ENCODE measurements at regions not wholly inside any gene's neighbourhood (a gene's known extent, or its start where the extent isn't known, plus 50 kb on each side); places are given as distances from the start of the nearest gene placed in this dataset.
A peak's percentile ranks its signal among the peaks of the same experiment; 100 is the strongest.
"Not testable (repeated sequence)": the region's sequence is repeated elsewhere in the genome, so short reads cannot be mapped to it uniquely, and the experiment has no call there.

GRCh38 chr3:168956076-168956475, 707.4 kb downstream of the MECOM start:
- 80% methylated on average over 5 of the region's 8 CpGs for WGBS (ENCODE audit: insufficient coverage, low lambda C conversion rate)

GRCh38 chr3:168952551-168952950, 711.0 kb downstream of the MECOM start:
- DNase-seq: no peak
- Histone ChIP-seq H3K4me3 (ENCODE audit: low read length) (no peak overlapping the region), H3K4me1 (ENCODE audit: control insufficient read depth, insufficient read depth, low read length) (no peaks in the 10 kb centered on the region), H3K27me3 (ENCODE audit: control insufficient read depth, insufficient read depth, low read length) (no peaks in the 10 kb centered on the region), H3K27ac (ENCODE audit: low read length) (no peak overlapping the region), H3K9me3 (ENCODE audit: control insufficient read depth, low read depth, low read length) (no peaks in the 10 kb centered on the region), H3K36me3 (ENCODE audit: control insufficient read depth, insufficient read depth, low read length) (no peaks in the 10 kb centered on the region)
- WGBS (ENCODE audit: insufficient coverage, low lambda C conversion rate): 56% methylated on average over 3 of the region's 4 CpGs

More at GRCh38 chr3:168956076-168956475, 707.4 kb downstream of the MECOM start:
- no peaks in the 10 kb centered on the region for H3K27me3 ChIP-seq (ENCODE audit: control insufficient read depth, insufficient read depth, low read length)
- no peaks in the 10 kb centered on the region for H3K9me3 ChIP-seq (ENCODE audit: control insufficient read depth, low read depth, low read length)
- H3K4me1 ChIP-seq (ENCODE audit: control insufficient read depth, insufficient read depth, low read length): no peaks in the 10 kb centered on the region
- no peak overlapping the region for H3K27ac ChIP-seq (ENCODE audit: low read length)
- no peak overlapping the region for H3K4me3 ChIP-seq (ENCODE audit: low read length)
- no peaks in the 10 kb centered on the region for H3K36me3 ChIP-seq (ENCODE audit: control insufficient read depth, insufficient read depth, low read length)
- no peak for DNase-seq

- no peaks in the 10 kb centered on the region for H3K36me3 ChIP-seq (ENCODE audit: control insufficient read depth, insufficient read depth, low read length)
- H3K4me1 ChIP-seq (ENCODE audit: control insufficient read depth, insufficient read depth, low read length): no peaks in the 10 kb centered on the region
- no CpG with 5 or more reads among the region's 3 CpGs for whole genome bisulfite sequencing (ENCODE audit: insufficient coverage, low lambda C conversion rate)
- H3K9me3 ChIP-seq (ENCODE audit: control insufficient read depth, low read depth, low read length): no peaks in the 10 kb centered on the region
- H3K27me3 ChIP-seq (ENCODE audit: control insufficient read depth, insufficient read depth, low read length): no peaks in the 10 kb centered on the region
- H3K27ac ChIP-seq (ENCODE audit: low read length): no peak overlapping the region
- DNase-seq: no peak
- no peak overlapping the region for H3K4me3 ChIP-seq (ENCODE audit: low read length)
Measured at GRCh38 chr3:168951884-168952283, 711.6 kb downstream of the MECOM start.

DNA sequence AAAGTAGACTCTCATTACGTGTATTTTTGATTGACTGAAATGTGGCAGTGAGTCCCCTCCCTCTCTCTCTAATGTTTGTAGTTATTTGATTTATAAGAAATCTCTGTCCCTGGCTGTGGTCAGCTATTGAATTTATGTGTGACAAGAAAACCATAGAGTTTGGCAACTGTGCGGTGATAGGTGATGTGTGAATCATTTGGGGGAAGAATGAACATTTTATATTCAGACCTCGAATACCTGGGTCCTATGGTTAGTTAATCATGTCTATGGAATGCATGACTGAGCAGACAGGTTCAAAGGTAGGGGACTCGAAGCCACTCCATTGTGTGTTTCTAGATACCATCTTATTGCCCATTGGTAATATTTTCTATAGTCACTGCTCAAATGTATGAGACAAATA, 712.1 kb downstream of the MECOM start:
- Histone ChIP-seq H3K9me3 (ENCODE audit: control insufficient read depth, low read depth, low read length) (no peaks in the 10 kb centered on the region), H3K4me3 (ENCODE audit: low read length) (no peak overlapping the region), H3K27ac (ENCODE audit: low read length) (no peak overlapping the region), H3K36me3 (ENCODE audit: control insufficient read depth, insufficient read depth, low read length) (no peaks in the 10 kb centered on the region), H3K27me3 (ENCODE audit: control insufficient read depth, insufficient read depth, low read length) (no peaks in the 10 kb centered on the region), H3K4me1 (ENCODE audit: control insufficient read depth, insufficient read depth, low read length) (no peaks in the 10 kb centered on the region)
- no peak for DNase-seq
- 100% methylated on average over 1 of the region's 4 CpGs for WGBS (ENCODE audit: insufficient coverage, low lambda C conversion rate)

DNA sequence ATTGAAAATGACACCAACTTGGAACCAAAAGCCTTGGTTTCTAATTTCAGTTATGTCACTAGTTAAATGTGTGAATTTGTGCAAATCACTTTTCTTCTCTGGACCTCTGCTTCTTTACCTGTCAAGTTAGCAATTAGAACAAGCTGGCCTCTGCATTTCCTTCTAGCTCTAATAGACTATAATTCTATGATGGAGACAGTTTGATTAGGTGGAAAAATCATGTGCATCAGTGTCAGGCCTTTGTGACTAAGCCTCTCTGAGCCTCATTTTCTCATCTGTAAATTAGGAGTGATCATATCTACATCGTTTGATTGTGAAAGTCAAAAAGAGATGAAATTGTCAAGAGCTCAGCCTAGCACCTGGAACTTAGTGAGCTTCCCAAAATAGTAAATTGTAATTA, 712.9 kb downstream of the MECOM start:
- H3K4me1 ChIP-seq (ENCODE audit: control insufficient read depth, insufficient read depth, low read length): no peaks in the 10 kb centered on the region
- no peaks in the 10 kb centered on the region for H3K36me3 ChIP-seq (ENCODE audit: control insufficient read depth, insufficient read depth, low read length)
- no peak overlapping the region for H3K27ac ChIP-seq (ENCODE audit: low read length)
- WGBS (ENCODE audit: insufficient coverage, low lambda C conversion rate): no CpG with 5 or more reads among the region's 1 CpG
- H3K9me3 ChIP-seq (ENCODE audit: control insufficient read depth, low read depth, low read length): no peaks in the 10 kb centered on the region
- no peaks in the 10 kb centered on the region for H3K27me3 ChIP-seq (ENCODE audit: control insufficient read depth, insufficient read depth, low read length)
- DNase-seq: no peak
- no peak overlapping the region for H3K4me3 ChIP-seq (ENCODE audit: low read length)

- H3K4me1 ChIP-seq (ENCODE audit: control insufficient read depth, insufficient read depth, low read length): no peaks in the 10 kb centered on the region
- DNase-seq: no peak
- no peaks in the 10 kb centered on the region for H3K9me3 ChIP-seq (ENCODE audit: control insufficient read depth, low read depth, low read length)
- no peak overlapping the region for H3K27ac ChIP-seq (ENCODE audit: low read length)
- H3K27me3 ChIP-seq (ENCODE audit: control insufficient read depth, insufficient read depth, low read length): no peaks in the 10 kb centered on the region
- WGBS (ENCODE audit: insufficient coverage, low lambda C conversion rate): no CpG with 5 or more reads among the region's 1 CpG
- H3K36me3 ChIP-seq (ENCODE audit: control insufficient read depth, insufficient read depth, low read length): no peaks in the 10 kb centered on the region
- no peak overlapping the region for H3K4me3 ChIP-seq (ENCODE audit: low read length)
Measured at GRCh38 chr3:168939651-168940238, 723.8 kb downstream of the MECOM start.

DNA sequence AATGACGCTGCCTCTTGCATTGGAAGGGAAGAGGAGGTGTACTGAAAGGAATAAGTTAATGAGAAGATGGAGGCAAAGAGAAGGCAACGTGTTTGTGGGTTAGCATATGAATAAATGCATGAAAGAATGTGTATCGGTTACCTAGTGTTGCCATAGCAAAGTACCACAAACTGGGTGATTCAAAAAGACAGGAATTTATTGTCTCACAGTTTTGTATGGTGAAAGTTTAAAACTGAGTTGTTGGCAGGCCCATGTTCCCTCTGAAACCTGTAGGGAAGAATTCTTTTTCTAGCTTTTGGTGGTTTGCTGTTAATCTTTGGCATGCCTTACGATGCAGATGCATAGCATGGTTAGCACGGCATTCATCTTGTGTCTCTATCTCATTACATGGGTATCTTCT, 729.9 kb downstream of the MECOM start:
- H3K4me1 ChIP-seq (ENCODE audit: control insufficient read depth, insufficient read depth, low read length): no peaks in the 10 kb centered on the region
- DNase-seq: no peak
- H3K36me3 ChIP-seq (ENCODE audit: control insufficient read depth, insufficient read depth, low read length): no peaks in the 10 kb centered on the region
- H3K4me3 ChIP-seq (ENCODE audit: low read length): no peak overlapping the region
- WGBS (ENCODE audit: insufficient coverage, low lambda C conversion rate): 94% methylated on average over 2 of the region's 5 CpGs
- no peaks in the 10 kb centered on the region for H3K9me3 ChIP-seq (ENCODE audit: control insufficient read depth, low read depth, low read length)
- H3K27ac ChIP-seq (ENCODE audit: low read length): no peak overlapping the region
- H3K27me3 ChIP-seq (ENCODE audit: control insufficient read depth, insufficient read depth, low read length): no peaks in the 10 kb centered on the region

DNA sequence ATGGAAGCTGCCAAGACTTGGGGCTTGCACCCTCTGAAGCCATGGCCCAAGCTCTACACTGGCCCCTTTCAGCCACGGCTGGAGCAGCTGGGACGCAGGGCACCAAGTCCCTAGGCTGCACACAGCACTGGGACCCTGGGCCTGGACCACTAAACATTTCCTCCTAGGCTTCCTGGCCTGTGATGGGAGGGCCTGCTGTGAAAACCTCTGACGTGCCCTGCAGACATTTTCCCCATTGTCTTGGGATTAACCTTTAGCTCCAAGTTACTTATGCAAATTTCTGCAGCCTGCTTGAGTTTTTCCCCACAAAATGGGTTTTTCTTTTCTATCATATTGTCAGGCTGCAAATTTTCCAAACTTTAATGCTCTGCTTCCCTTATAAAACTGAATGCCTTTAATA, 733.5 kb downstream of the MECOM start:
- H3K4me3 ChIP-seq (ENCODE audit: low read length); H3K27me3 ChIP-seq (ENCODE audit: control insufficient read depth, insufficient read depth, low read length); DNase-seq; H3K36me3 ChIP-seq (ENCODE audit: control insufficient read depth, insufficient read depth, low read length); H3K27ac ChIP-seq (ENCODE audit: low read length); H3K4me1 ChIP-seq (ENCODE audit: control insufficient read depth, insufficient read depth, low read length); H3K9me3 ChIP-seq (ENCODE audit: control insufficient read depth, low read depth, low read length): not testable (repeated sequence)
- WGBS (ENCODE audit: insufficient coverage, low lambda C conversion rate): no CpG with 5 or more reads among the region's 3 CpGs

- Histone ChIP-seq H3K36me3 (ENCODE audit: control insufficient read depth, insufficient read depth, low read length) (no peaks in the 10 kb centered on the region), H3K4me3 (ENCODE audit: low read length) (no peak overlapping the region), H3K27ac (ENCODE audit: low read length) (no peak overlapping the region), H3K4me1 (ENCODE audit: control insufficient read depth, insufficient read depth, low read length) (peaks cover 6% of the 10 kb centered on the region), H3K9me3 (ENCODE audit: control insufficient read depth, low read depth, low read length) (no peaks in the 10 kb centered on the region), H3K27me3 (ENCODE audit: control insufficient read depth, insufficient read depth, low read length) (no peaks in the 10 kb centered on the region)
- peak in 1 of 2 donors; percentile 10 for DNase-seq
- no CpG with 5 or more reads among the region's 1 CpG for WGBS (ENCODE audit: insufficient coverage, low lambda C conversion rate)
Measured at GRCh38 chr3:168926426-168926825, 737.1 kb downstream of the MECOM start.

- H3K27ac ChIP-seq (ENCODE audit: low read length): no peak overlapping the region
- no peaks in the 10 kb centered on the region for H3K36me3 ChIP-seq (ENCODE audit: control insufficient read depth, insufficient read depth, low read length)
- DNase-seq: no peak
- no peak overlapping the region for H3K4me3 ChIP-seq (ENCODE audit: low read length)
- no peaks in the 10 kb centered on the region for H3K27me3 ChIP-seq (ENCODE audit: control insufficient read depth, insufficient read depth, low read length)
- peaks cover 6% of the 10 kb centered on the region for H3K4me1 ChIP-seq (ENCODE audit: control insufficient read depth, insufficient read depth, low read length)
- no peaks in the 10 kb centered on the region for H3K9me3 ChIP-seq (ENCODE audit: control insufficient read depth, low read depth, low read length)
- 100% methylated on average over 1 of the region's 1 CpG for WGBS (ENCODE audit: insufficient coverage, low lambda C conversion rate)
Measured at GRCh38 chr3:168925568-168925967, 737.9 kb downstream of the MECOM start.

DNA sequence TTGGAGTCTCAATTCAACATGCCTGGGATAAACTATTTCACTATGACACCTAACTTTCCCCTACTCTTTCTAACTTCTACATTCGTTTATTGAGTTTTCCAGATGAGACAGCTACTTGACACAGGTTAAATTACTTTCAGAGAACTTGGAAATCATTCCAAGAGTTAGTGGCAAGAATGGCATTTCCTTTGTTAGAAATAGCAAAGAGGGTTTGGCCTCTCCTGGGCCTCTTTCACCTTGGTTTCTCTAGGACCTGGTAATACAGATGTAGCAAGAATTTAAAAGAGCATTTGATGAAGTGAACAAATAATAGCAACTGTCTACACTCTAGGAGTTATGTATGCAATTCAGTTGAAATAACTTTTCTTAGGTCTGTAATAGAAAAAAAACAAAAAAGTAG, 748.9 kb downstream of the MECOM start:
- DNase-seq: no peak
- WGBS (ENCODE audit: insufficient coverage, low lambda C conversion rate): 86% methylated on average over 1 of the region's 1 CpG
- no peaks in the 10 kb centered on the region for H3K36me3 ChIP-seq (ENCODE audit: control insufficient read depth, insufficient read depth, low read length)
- H3K4me1 ChIP-seq (ENCODE audit: control insufficient read depth, insufficient read depth, low read length): no peaks in the 10 kb centered on the region
- no peak overlapping the region for H3K27ac ChIP-seq (ENCODE audit: low read length)
- no peak overlapping the region for H3K4me3 ChIP-seq (ENCODE audit: low read length)
- no peaks in the 10 kb centered on the region for H3K27me3 ChIP-seq (ENCODE audit: control insufficient read depth, insufficient read depth, low read length)
- no peaks in the 10 kb centered on the region for H3K9me3 ChIP-seq (ENCODE audit: control insufficient read depth, low read depth, low read length)

Measured in large intestine (tissue), 3 donors.